HCT116 (cell line): ENCODE measurements at regions not wholly inside any gene's neighbourhood (a gene's known extent, or its start where the extent isn't known, plus 50 kb on each side); places are given as distances from the start of the nearest gene placed in this dataset.

Experiments used
- ATAC-seq: fragments of 200-7000 bp; cut with Tn5 transposase; 2 replicates; pipeline ENCODE4 v1.9.1; 2020; ENCODE audit warnings: mild to moderate bottlenecking, moderate library complexity
- BruUV-seq: library from RNA; stranded (reverse); fragments of 400-500 nt; replicated peaks from 2 replicates; lab custom pipeline; 2021; lab: Mats Ljungman, UMichigan
- CTCF ChIA-PET: fragments of 300-600 bp; sonication (Branson Sonifier 250); formaldehyde crosslinking; loops from one replicate; lab custom pipeline; 2021; ENCODE audit warnings: antibody characterized with exemption; lab: Charles Lee
- POLR2A ChIA-PET: fragments of 300-600, 350-600 bp; sonication (Branson Sonifier 250); formaldehyde crosslinking; loops from one replicate; lab custom pipeline; 2021; ENCODE audit warnings: antibody characterized with exemption; lab: Charles Lee
- RAD21 ChIA-PET, 2 experiments: fragments of 300-600 bp; sonication (Branson Sonifier 250); formaldehyde crosslinking; loops; one replicate each; lab custom pipeline; 2023; ENCODE audit warnings: low total read pairs in 2 of 2; ENCODE audit not compliant: uncharacterized antibody in 2 of 2, unreplicated experiment in 2 of 2, low non-redundant PET in 1 of 2; lab: Charles Lee
- DNase-seq: peaks from one replicate; pipeline ENCODE4 v3.0.0-alpha.2; 2010; ENCODE audit warnings: low read depth, low spot score
- H2AFZ ChIP-seq: fragments of 200-600 bp; shearing (Covaris generic), sonication (generic); 2 replicates; pipeline ENCODE4 v1.6.1; 2017; ENCODE audit warnings: low read depth, mixed run types, mixed read lengths, antibody characterized with exemption, low read length; ENCODE audit not compliant: poor library complexity, severe bottlenecking
- H3K27ac ChIP-seq: 2 replicates; pipeline ENCODE4 v1.5.1; 2012; ENCODE audit warnings: low read depth, low read length
- H3K27me3 ChIP-seq: fragments of 200-600 bp; sonication (generic); 2 replicates; pipeline ENCODE4 v1.6.1; 2016; ENCODE audit warnings: mixed run types, low read length, mixed read lengths; ENCODE audit not compliant: insufficient read depth
- H3K36me3 ChIP-seq, 2 experiments: fragments of 200-500 bp in 1 of 2; fragments of 200-600 bp in 1 of 2; sonication (Bioruptor generic) in 1 of 2; sonication (generic) in 1 of 2; 2 replicates each; pipeline versions ENCODE4 v1.5.1 to v1.6.1; 2014 to 2016; ENCODE audit warnings: low read length in 2 of 2, inconsistent platforms in 1 of 2, mixed read lengths in 1 of 2, mixed run types in 1 of 2; ENCODE audit not compliant: insufficient read depth in 2 of 2, control insufficient read depth in 1 of 2
- H3K4me1 ChIP-seq, 2 experiments: fragments of 200-600 bp in 1 of 2; sonication (generic) in 1 of 2; 2 replicates each; pipeline versions ENCODE4 v1.5.1 to v1.6.1; 2012 to 2017; ENCODE audit warnings: low read length in 2 of 2, inconsistent platforms in 1 of 2, mild to moderate bottlenecking in 1 of 2, mixed read lengths in 1 of 2, mixed run types in 1 of 2, moderate library complexity in 1 of 2; ENCODE audit not compliant: insufficient read depth in 2 of 2, control insufficient read depth in 1 of 2
- H3K4me2 ChIP-seq: fragments of 200-600 bp; sonication (generic); 2 replicates; pipeline ENCODE4 v1.6.1; 2017; ENCODE audit warnings: mixed run types, low read length, mixed read lengths
- H3K4me3 ChIP-seq, 2 experiments: fragments of 200-600 bp in 1 of 2; sonication (generic) in 1 of 2; replicated peaks in 1 of 2; 2 replicates each; pipeline ENCODE4 v1.5.1; 2011 to 2016; ENCODE audit warnings: low read length in 2 of 2, control low read depth in 1 of 2, low read depth in 1 of 2, mild to moderate bottlenecking in 1 of 2, mixed read lengths in 1 of 2, mixed run types in 1 of 2
- H3K79me2 ChIP-seq: fragments of 200-600 bp; sonication (generic); 2 replicates; pipeline ENCODE4 v1.6.1; 2017; ENCODE audit warnings: mild to moderate bottlenecking, mixed run types, low read length, moderate library complexity, mixed read lengths; ENCODE audit not compliant: insufficient read depth
- H3K9ac ChIP-seq: fragments of 200-600 bp; sonication (generic); 2 replicates; pipeline ENCODE4 v1.6.1; 2016; ENCODE audit warnings: low read length, mixed read lengths
- H3K9me2 ChIP-seq: fragments of 200-600 bp; sonication (generic), shearing (Covaris generic); 2 replicates; pipeline ENCODE4 v1.6.1; 2017; ENCODE audit warnings: mixed run types, mild to moderate bottlenecking, moderate library complexity; ENCODE audit not compliant: insufficient read depth
- H3K9me3 ChIP-seq, 2 experiments: fragments of 200-500 bp in 1 of 2; fragments of 200-600 bp in 1 of 2; sonication (Bioruptor generic) in 1 of 2; sonication (generic) in 1 of 2; 2 replicates each; pipeline ENCODE4 v1.6.1; 2014 to 2017; ENCODE audit warnings: low read length in 2 of 2, mixed read lengths in 2 of 2, inconsistent platforms in 1 of 2, low read depth in 1 of 2, mild to moderate bottlenecking in 1 of 2, mixed run types in 1 of 2, moderate library complexity in 1 of 2; ENCODE audit not compliant: control insufficient read depth in 1 of 2, insufficient read depth in 1 of 2
- H4K20me1 ChIP-seq: fragments of 200-600 bp; sonication (generic), shearing (Covaris generic); 2 replicates; pipeline ENCODE4 v1.6.1; 2017; ENCODE audit warnings: mixed run types, mild to moderate bottlenecking, moderate library complexity; ENCODE audit not compliant: insufficient read depth
- EZH2phosphoT487 ChIP-seq: fragments of 200-600 bp; IDR thresholded peaks from 2 replicates; pipeline ENCODE4 v1.6.1; 2018; ENCODE audit warnings: antibody characterized with exemption, borderline replicate concordance
- JUND ChIP-seq: IDR thresholded peaks from 2 replicates; pipeline ENCODE4 v1.6.1; 2012
- SIN3A ChIP-seq: IDR thresholded peaks from 2 replicates; pipeline ENCODE4 v1.6.1; 2012; ENCODE audit warnings: low read depth
- SP1 ChIP-seq: IDR thresholded peaks from 2 replicates; pipeline ENCODE4 v1.6.1; 2012; ENCODE audit warnings: low read depth
- ZNF274 ChIP-seq: fragments of 200-500 bp; sonication (Bioruptor generic); IDR thresholded peaks from 2 replicates; pipeline ENCODE4 v1.6.1; 2014; ENCODE audit warnings: mild to moderate bottlenecking, low read depth, low read length, inconsistent platforms
- intact Hi-C: fragments of 100-400 bp; cut with micrococcal nuclease; formaldehyde crosslinking; loops from 2 replicates; pipeline ENCODE4 v1.10.0; 2022
- TF ChIP-seq, protein P1 (sequence below): IDR thresholded peaks from 2 replicates; pipeline ENCODE4 v1.6.1; 2012; ENCODE audit warnings: low read depth
- TF ChIP-seq, protein P2 (sequence below): IDR thresholded peaks from 2 replicates; pipeline ENCODE4 v1.6.1; 2011; ENCODE audit warnings: mild to moderate bottlenecking, low read length, moderate library complexity; ENCODE audit not compliant: insufficient replicate concordance; ENCODE audit errors: extremely low read depth

DNA sequence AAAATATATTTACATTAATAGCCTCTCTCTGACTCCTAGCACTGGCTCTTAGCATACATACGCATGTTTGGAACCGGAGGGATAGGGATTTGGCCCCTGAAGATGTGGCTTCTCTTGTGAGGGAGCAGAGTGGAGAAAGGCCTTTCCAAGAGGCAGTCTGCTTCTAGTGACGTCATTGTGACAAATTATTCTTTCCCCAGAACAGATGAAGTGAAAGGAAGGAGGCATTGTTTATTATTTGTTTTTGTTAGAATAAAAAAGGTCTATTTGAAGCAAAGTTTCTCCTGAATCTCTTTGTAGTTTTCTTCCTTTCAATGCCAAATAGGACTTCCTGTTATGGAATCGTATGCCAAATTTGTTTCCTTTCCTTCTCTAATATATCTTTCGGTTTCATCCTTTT lies 361.6 kb downstream of the ICE1 start:
- no TSS peak for BruUV-seq
- no peak overlapping the region for H2AFZ ChIP-seq
- no peak overlapping the region for H3K4me2 ChIP-seq
- no peaks in the 10 kb centered on the region for H4K20me1 ChIP-seq
- CTCF ChIA-PET = no interaction called here
- no peaks in the 10 kb centered on the region for H3K9me2 ChIP-seq
- ATAC-seq = no peak
- no peak for DNase-seq
- H3K36me3 ChIP-seq = no peaks in the 10 kb centered on the region
- no peak for TF ChIP-seq JUND
- TF ChIP-seq, protein P1, sequence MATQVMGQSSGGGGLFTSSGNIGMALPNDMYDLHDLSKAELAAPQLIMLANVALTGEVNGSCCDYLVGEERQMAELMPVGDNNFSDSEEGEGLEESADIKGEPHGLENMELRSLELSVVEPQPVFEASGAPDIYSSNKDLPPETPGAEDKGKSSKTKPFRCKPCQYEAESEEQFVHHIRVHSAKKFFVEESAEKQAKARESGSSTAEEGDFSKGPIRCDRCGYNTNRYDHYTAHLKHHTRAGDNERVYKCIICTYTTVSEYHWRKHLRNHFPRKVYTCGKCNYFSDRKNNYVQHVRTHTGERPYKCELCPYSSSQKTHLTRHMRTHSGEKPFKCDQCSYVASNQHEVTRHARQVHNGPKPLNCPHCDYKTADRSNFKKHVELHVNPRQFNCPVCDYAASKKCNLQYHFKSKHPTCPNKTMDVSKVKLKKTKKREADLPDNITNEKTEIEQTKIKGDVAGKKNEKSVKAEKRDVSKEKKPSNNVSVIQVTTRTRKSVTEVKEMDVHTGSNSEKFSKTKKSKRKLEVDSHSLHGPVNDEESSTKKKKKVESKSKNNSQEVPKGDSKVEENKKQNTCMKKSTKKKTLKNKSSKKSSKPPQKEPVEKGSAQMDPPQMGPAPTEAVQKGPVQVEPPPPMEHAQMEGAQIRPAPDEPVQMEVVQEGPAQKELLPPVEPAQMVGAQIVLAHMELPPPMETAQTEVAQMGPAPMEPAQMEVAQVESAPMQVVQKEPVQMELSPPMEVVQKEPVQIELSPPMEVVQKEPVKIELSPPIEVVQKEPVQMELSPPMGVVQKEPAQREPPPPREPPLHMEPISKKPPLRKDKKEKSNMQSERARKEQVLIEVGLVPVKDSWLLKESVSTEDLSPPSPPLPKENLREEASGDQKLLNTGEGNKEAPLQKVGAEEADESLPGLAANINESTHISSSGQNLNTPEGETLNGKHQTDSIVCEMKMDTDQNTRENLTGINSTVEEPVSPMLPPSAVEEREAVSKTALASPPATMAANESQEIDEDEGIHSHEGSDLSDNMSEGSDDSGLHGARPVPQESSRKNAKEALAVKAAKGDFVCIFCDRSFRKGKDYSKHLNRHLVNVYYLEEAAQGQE = no peak
- RAD21 ChIA-PET = no interaction called here
- POLR2A ChIA-PET = no interaction called here
- no peak overlapping the region for H3K4me3 ChIP-seq
- H3K4me1 ChIP-seq = no peaks in the 10 kb centered on the region
- no peaks in the 10 kb centered on the region for H3K27me3 ChIP-seq
- H3K27ac ChIP-seq = no peak overlapping the region
- intact Hi-C loops = no loop called here
- no peaks in the 10 kb centered on the region for H3K79me2 ChIP-seq
- H3K9me3 ChIP-seq = no peaks in the 10 kb centered on the region
- no peak overlapping the region for H3K9ac ChIP-seq

DNA sequence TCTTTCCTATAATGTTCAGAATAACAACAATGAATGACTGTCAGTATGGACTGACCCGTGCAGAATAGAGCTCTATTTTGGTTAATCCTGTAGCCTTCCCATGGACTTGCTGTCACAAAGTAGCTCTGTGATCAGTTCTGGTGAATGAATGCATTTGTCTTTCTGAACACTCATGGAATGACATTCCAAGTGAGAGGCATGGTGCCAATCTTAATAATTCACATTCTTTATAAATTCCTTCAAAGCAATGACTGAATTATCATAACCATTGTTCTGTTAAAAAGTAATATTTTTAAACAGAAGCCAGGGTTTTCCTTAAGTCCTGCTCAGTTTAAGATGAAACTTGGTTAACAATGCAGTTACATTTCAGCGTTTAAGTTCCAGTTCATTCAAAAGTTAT lies 360.5 kb downstream of the ICE1 start:
- no peak overlapping the region for H3K4me2 ChIP-seq
- no peak overlapping the region for H3K4me3 ChIP-seq
- H3K9me3 ChIP-seq = no peaks in the 10 kb centered on the region
- no peaks in the 10 kb centered on the region for H4K20me1 ChIP-seq
- H3K79me2 ChIP-seq = no peaks in the 10 kb centered on the region
- no TSS peak for BruUV-seq
- no peak overlapping the region for H3K27ac ChIP-seq
- ChIA-PET CTCF (no interaction called here), POLR2A (no interaction called here), RAD21 (no interaction called here)
- H3K4me1 ChIP-seq = no peaks in the 10 kb centered on the region
- TF ChIP-seq, protein P2, sequence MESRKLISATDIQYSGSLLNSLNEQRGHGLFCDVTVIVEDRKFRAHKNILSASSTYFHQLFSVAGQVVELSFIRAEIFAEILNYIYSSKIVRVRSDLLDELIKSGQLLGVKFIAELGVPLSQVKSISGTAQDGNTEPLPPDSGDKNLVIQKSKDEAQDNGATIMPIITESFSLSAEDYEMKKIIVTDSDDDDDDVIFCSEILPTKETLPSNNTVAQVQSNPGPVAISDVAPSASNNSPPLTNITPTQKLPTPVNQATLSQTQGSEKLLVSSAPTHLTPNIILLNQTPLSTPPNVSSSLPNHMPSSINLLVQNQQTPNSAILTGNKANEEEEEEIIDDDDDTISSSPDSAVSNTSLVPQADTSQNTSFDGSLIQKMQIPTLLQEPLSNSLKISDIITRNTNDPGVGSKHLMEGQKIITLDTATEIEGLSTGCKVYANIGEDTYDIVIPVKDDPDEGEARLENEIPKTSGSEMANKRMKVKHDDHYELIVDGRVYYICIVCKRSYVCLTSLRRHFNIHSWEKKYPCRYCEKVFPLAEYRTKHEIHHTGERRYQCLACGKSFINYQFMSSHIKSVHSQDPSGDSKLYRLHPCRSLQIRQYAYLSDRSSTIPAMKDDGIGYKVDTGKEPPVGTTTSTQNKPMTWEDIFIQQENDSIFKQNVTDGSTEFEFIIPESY = no peak
- TF ChIP-seq ZNF274 (no peak), SP1 (no peak), EZH2phosphoT487 (no peak), SIN3A (no peak)
- TF ChIP-seq, protein P1 = no peak
- no peaks in the 10 kb centered on the region for H3K36me3 ChIP-seq
- ATAC-seq (no peak), DNase-seq (no peak)
- H3K9ac ChIP-seq = no peak overlapping the region
- no peaks in the 10 kb centered on the region for H3K27me3 ChIP-seq
- intact Hi-C loops = no loop called here
- H3K9me2 ChIP-seq = no peaks in the 10 kb centered on the region
- no peak overlapping the region for H2AFZ ChIP-seq
